Naive thymus-derived CD8-positive, alpha-beta T cell (primary cell): ENCODE measurements at regions not wholly inside any gene's neighbourhood (a gene's known extent, or its start where the extent isn't known, plus 50 kb on each side); places are given as distances from the start of the nearest gene placed in this dataset.

Experiments
- ATAC-seq, 2 donors: fragments of 150-1000 bp; cut with Tn5 transposase in 1 of 2; sonication (Bioruptor Pico), chemical (Tn5 transposase) in 1 of 2; 1 replicate in 1 of 2; 2 replicates in 1 of 2; pipeline ENCODE4 v1.10.0; 2021; ENCODE audit warnings: mild to moderate bottlenecking in 2 of 2, moderate library complexity in 2 of 2
- POLR2A ChIA-PET: fragments of 350-600 bp; sonication (Branson Sonifier 250); formaldehyde crosslinking; loops from one replicate; lab custom pipeline; 2021; ENCODE audit warnings: antibody characterized with exemption; lab: Charles Lee
- DNase-seq, 10 donors: peaks; one replicate each; pipeline versions ENCODE4 v3.0.0 to v3.0.0-alpha.2; 2020 to 2022
- H3K27ac Mint-ChIP-seq, 10 donors: one replicate each; pipeline ENCODE4 v1.8.0; 2020 to 2022; ENCODE audit warnings: mild to moderate bottlenecking in 10 of 10, mixed read lengths in 10 of 10, moderate library complexity in 4 of 10, inconsistent platforms in 1 of 10
- H3K27me3 Mint-ChIP-seq, 5 donors: one replicate each; pipeline ENCODE4 v1.8.0; 2021 to 2022; ENCODE audit warnings: mixed read lengths in 5 of 5
- H3K36me3 Mint-ChIP-seq, 3 donors: one replicate each; pipeline ENCODE4 v1.8.0; 2020 to 2022; ENCODE audit warnings: mixed read lengths in 3 of 3, mild to moderate bottlenecking in 2 of 3, inconsistent platforms in 1 of 3
- H3K4me1 Mint-ChIP-seq, 4 donors: one replicate each; pipeline ENCODE4 v1.8.0; 2021 to 2022; ENCODE audit warnings: mixed read lengths in 4 of 4
- H3K4me3 Mint-ChIP-seq, 10 donors: one replicate each; pipeline ENCODE4 v1.8.0; 2020 to 2022; ENCODE audit warnings: mild to moderate bottlenecking in 10 of 10, mixed read lengths in 10 of 10, moderate library complexity in 6 of 10, inconsistent platforms in 1 of 10
- H3K9me3 Mint-ChIP-seq, 9 donors: one replicate each; pipeline ENCODE4 v1.8.0; 2020 to 2022; ENCODE audit warnings: mixed read lengths in 9 of 9, mild to moderate bottlenecking in 3 of 9, inconsistent platforms in 1 of 9, moderate library complexity in 1 of 9

DNA sequence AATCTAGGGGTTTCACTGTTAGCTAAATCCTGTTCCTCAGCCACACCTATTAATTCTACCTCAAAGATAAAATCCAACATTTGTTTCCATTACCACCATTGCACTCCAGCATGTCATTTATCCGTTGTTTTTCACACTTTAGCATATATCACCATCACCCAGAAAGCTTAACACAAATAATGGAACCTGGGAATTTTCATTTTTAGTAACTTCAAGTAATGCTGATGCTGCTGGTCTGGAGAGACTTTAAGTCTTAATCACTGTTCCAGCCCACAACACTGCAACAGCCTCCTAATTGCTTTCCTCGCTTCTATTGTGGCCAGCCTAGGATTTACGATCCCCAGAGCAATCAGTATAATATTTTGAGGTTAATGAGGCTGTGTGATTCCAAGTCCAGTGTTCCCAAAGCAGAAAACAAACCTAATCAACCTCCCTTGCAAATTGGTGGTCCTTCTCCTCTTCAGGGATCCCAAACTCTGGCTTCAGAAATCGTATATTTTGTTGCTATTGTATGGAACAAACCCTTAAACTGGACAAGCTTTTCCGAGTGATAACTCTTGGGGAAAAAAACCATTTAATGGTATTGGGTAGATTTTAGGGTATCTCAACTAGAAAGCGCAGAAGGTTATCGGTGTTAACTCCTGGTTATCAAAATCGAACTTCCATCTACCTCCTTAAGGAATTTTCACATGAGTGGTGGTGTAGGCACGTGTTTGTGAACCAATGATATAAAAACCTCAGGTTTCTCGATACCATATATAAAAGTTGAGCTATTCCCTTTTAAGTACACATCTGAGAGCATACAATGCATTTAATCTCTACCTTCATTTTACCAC lies 50.0 kb upstream of the BOLA1 start:
- peak in 2 of 10 donors; percentile 0 for DNase-seq
- Mint-ChIP-seq H3K4me1 (peaks cover 37 to 57% (median 51%) of the 10 kb centered on the region in 4 donors), H3K36me3 (peaks cover 3 to 25% (median 12%) of the 10 kb centered on the region in 3 donors), H3K9me3 (no peaks in the 10 kb centered on the region), H3K27me3 (no peaks in the 10 kb centered on the region), H3K4me3 (peak overlapping the region; percentile 81 to 98 (median 92)), H3K27ac (peak overlapping the region; percentile 60 to 96 (median 92))
- no peak for ATAC-seq
- POLR2A ChIA-PET: interaction anchor here (1.2 to 8.0 kb wide), 4 partner anchors 37 to 79 kb away, joined by 3 to 353 read pairs (median 5); partner anchors contain the start of genes BOLA1 and SF3B4
